ENCODE measurements at regions not wholly inside any gene's neighbourhood (a gene's known extent, or its start where the extent isn't known, plus 50 kb on each side); places are given as distances from the start of the nearest gene placed in this dataset.
"Not testable (repeated sequence)": the region's sequence is repeated elsewhere in the genome, so short reads cannot be mapped to it uniquely, and the experiment has no call there.

DNA sequence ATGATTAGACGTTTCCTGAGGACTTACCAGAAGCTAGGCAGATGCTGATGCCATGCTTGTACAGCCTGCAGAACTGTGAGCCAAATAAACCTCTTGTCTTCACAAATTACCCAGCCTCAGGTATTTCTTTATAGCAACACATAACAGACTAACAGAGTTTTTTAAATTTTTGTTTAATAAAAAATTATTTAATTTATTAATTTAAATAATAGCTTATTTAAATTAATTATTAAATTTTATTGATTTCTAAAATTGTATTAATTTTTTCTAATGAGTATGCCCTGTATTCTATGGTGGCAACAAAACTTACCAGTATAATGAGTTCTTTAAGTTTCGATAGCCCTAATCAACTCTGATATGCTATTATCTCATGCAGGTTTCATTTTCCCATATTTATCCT, 259.8 kb downstream of the IKZF2 start:
- H2AFZ ChIP-seq (ENCODE audit: low read depth, low read length): no peak overlapping the region
- Mint-ChIP-seq H3K9me3 (ENCODE audit: unreplicated experiment) (peaks cover 5% of the 10 kb centered on the region), H3K27me3 (ENCODE audit: low read depth, unreplicated experiment) (no peaks in the 10 kb centered on the region), H3K4me1 (ENCODE audit: low read depth, unreplicated experiment) (no peaks in the 10 kb centered on the region), H3K4me3 (ENCODE audit: unreplicated experiment) (no peak overlapping the region), H3K36me3 (ENCODE audit: low read depth, unreplicated experiment) (no peaks in the 10 kb centered on the region), H3K27ac (ENCODE audit: unreplicated experiment) (no peak overlapping the region)
- H3K4me2 ChIP-seq (ENCODE audit: low read length): no peak overlapping the region
- no peak overlapping the region for H3K9ac ChIP-seq (ENCODE audit: low read length)
- FAIRE-seq (no peak), DNase-seq (ENCODE audit: low read depth) (no peak)
- no peak for TF ChIP-seq CTCF (IDR thresholded peaks at IDR 0.05; ENCODE audit: insufficient read depth, low read depth, low read length)
- no peak for TF ChIP-seq EZH2 (IDR thresholded peaks at IDR 0.05; ENCODE audit: insufficient read depth, low read length)
- H3K36me3 ChIP-seq (ENCODE audit: insufficient read depth, low read length): no peaks in the 10 kb centered on the region
- H4K20me1 ChIP-seq (ENCODE audit: insufficient read depth, low read length): no peaks in the 10 kb centered on the region
- no peaks in the 10 kb centered on the region for H3K27me3 ChIP-seq (ENCODE audit: insufficient read depth, low read length)
- H3K4me1 ChIP-seq (ENCODE audit: insufficient read depth, low read length): no peaks in the 10 kb centered on the region
- H3K4me3 ChIP-seq (ENCODE audit: insufficient read depth, low read depth, low read length): no peak overlapping the region
- H3K27ac ChIP-seq (ENCODE audit: low read depth, low read length): no peak overlapping the region
- no peaks in the 10 kb centered on the region for H3K9me3 ChIP-seq (ENCODE audit: insufficient read depth, low read depth, low read length)
- H3K79me2 ChIP-seq (ENCODE audit: insufficient read depth, low read length): no peaks in the 10 kb centered on the region

DNA sequence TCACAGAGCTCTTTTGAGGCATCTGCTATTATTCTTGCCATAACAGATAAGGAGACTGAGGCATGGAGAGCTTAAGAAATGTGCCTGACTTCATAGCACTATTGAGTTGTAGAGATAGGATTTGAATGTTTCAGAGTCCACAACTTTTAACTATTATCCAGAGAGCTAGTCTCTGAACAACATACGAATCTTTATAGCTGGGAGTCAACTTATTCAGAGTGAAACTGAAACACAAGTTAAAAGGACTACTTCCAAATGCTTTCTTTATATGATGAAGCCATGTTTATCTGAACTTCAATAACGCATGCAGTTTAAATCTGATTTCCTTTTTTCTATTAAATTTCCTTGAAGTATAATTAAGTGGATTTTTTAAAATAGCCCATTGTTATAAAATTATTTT, 268.8 kb downstream of the IKZF2 start:
- TF ChIP-seq EZH2 (IDR thresholded peaks at IDR 0.05; ENCODE audit: insufficient read depth, low read length) (no peak), CTCF (IDR thresholded peaks at IDR 0.05; ENCODE audit: insufficient read depth, low read depth, low read length) (no peak)
- Histone ChIP-seq H3K36me3 (ENCODE audit: insufficient read depth, low read length) (no peaks in the 10 kb centered on the region), H3K27me3 (ENCODE audit: insufficient read depth, low read length) (no peaks in the 10 kb centered on the region), H3K9ac (ENCODE audit: low read length) (no peak overlapping the region), H3K4me1 (ENCODE audit: insufficient read depth, low read length) (no peaks in the 10 kb centered on the region), H3K4me3 (ENCODE audit: insufficient read depth, low read depth, low read length) (no peak overlapping the region), H3K27ac (ENCODE audit: low read depth, low read length) (no peak overlapping the region), H3K4me2 (ENCODE audit: low read length) (no peak overlapping the region), H3K9me3 (ENCODE audit: insufficient read depth, low read depth, low read length) (no peaks in the 10 kb centered on the region), H3K79me2 (ENCODE audit: insufficient read depth, low read length) (no peaks in the 10 kb centered on the region), H2AFZ (ENCODE audit: low read depth, low read length) (no peak overlapping the region), H4K20me1 (ENCODE audit: insufficient read depth, low read length) (no peaks in the 10 kb centered on the region)
- Mint-ChIP-seq H3K9me3 (ENCODE audit: unreplicated experiment) (peaks cover 30% of the 10 kb centered on the region), H3K27ac (ENCODE audit: unreplicated experiment) (no peak overlapping the region), H3K27me3 (ENCODE audit: low read depth, unreplicated experiment) (no peaks in the 10 kb centered on the region), H3K4me1 (ENCODE audit: low read depth, unreplicated experiment) (no peaks in the 10 kb centered on the region), H3K36me3 (ENCODE audit: low read depth, unreplicated experiment) (peaks cover 2% of the 10 kb centered on the region), H3K4me3 (ENCODE audit: unreplicated experiment) (no peak overlapping the region)
- no peak for DNase-seq (ENCODE audit: low read depth)
- FAIRE-seq: no peak

DNA sequence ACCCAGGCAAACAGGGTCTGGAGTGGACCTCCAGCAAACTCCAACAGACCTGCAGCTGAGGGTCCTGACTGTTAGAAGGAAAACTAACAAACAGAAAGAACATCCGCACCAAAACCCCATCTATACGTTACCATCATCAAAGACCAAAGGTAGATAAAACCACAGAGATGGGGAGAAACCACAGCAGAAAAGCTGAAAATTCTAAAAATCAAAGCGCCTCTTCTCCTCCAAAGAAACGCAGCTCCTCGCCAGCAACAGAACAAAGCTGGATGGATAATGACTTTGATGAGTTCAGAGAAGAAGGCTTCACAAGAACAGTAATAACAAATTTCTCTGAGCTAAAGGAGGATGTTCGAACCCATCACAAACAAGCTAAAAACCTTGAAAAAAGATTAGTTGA, 274.9 kb downstream of the IKZF2 start:
- not testable (repeated sequence) for H3K4me1 ChIP-seq (ENCODE audit: insufficient read depth, low read length); H3K27me3 Mint-ChIP-seq (ENCODE audit: low read depth, unreplicated experiment); DNase-seq (ENCODE audit: low read depth); FAIRE-seq; H3K4me3 ChIP-seq (ENCODE audit: insufficient read depth, low read depth, low read length); H3K27ac ChIP-seq (ENCODE audit: low read depth, low read length); H3K27ac Mint-ChIP-seq (ENCODE audit: unreplicated experiment); H3K4me1 Mint-ChIP-seq (ENCODE audit: low read depth, unreplicated experiment); H3K36me3 Mint-ChIP-seq (ENCODE audit: low read depth, unreplicated experiment); H3K9me3 ChIP-seq (ENCODE audit: insufficient read depth, low read depth, low read length); H3K9ac ChIP-seq (ENCODE audit: low read length); H3K79me2 ChIP-seq (ENCODE audit: insufficient read depth, low read length); H2AFZ ChIP-seq (ENCODE audit: low read depth, low read length); H3K4me3 Mint-ChIP-seq (ENCODE audit: unreplicated experiment); H3K27me3 ChIP-seq (ENCODE audit: insufficient read depth, low read length); H3K4me2 ChIP-seq (ENCODE audit: low read length); H4K20me1 ChIP-seq (ENCODE audit: insufficient read depth, low read length); H3K36me3 ChIP-seq (ENCODE audit: insufficient read depth, low read length)
- H3K9me3 Mint-ChIP-seq (ENCODE audit: unreplicated experiment): peaks cover 22% of the 10 kb centered on the region

- not testable (repeated sequence) for H3K4me1 ChIP-seq (ENCODE audit: insufficient read depth, low read length); H3K27me3 Mint-ChIP-seq (ENCODE audit: low read depth, unreplicated experiment); H3K4me2 ChIP-seq (ENCODE audit: low read length); H3K79me2 ChIP-seq (ENCODE audit: insufficient read depth, low read length); H3K4me3 ChIP-seq (ENCODE audit: insufficient read depth, low read depth, low read length); H3K36me3 ChIP-seq (ENCODE audit: insufficient read depth, low read length); FAIRE-seq; H3K4me3 Mint-ChIP-seq (ENCODE audit: unreplicated experiment); H3K27me3 ChIP-seq (ENCODE audit: insufficient read depth, low read length); H4K20me1 ChIP-seq (ENCODE audit: insufficient read depth, low read length); H3K27ac Mint-ChIP-seq (ENCODE audit: unreplicated experiment); H3K27ac ChIP-seq (ENCODE audit: low read depth, low read length); H3K4me1 Mint-ChIP-seq (ENCODE audit: low read depth, unreplicated experiment); H2AFZ ChIP-seq (ENCODE audit: low read depth, low read length); H3K9me3 ChIP-seq (ENCODE audit: insufficient read depth, low read depth, low read length); H3K36me3 Mint-ChIP-seq (ENCODE audit: low read depth, unreplicated experiment); DNase-seq (ENCODE audit: low read depth); H3K9ac ChIP-seq (ENCODE audit: low read length)
- H3K9me3 Mint-ChIP-seq (ENCODE audit: unreplicated experiment): peaks cover 22% of the 10 kb centered on the region
These were observed 275.5 kb downstream of the IKZF2 start for GRCh38 chr2:212875950-212876349.
